Calu3 (cell line): ENCODE measurements at regions not wholly inside any gene's neighbourhood (a gene's known extent, or its start where the extent isn't known, plus 50 kb on each side); places are given as distances from the start of the nearest gene placed in this dataset.

ENCODE experiments used
- BruUV-seq: library from RNA; stranded (reverse); fragments of 400-500 nt; replicated peaks from 2 replicates; lab custom pipeline; 2021; lab: Mats Ljungman, UMichigan
- CTCF ChIA-PET: fragments of 300-600 bp; sonication (Branson Sonifier 250); formaldehyde crosslinking; loops from one replicate; lab custom pipeline; 2022; ENCODE audit warnings: antibody characterized with exemption; lab: Charles Lee
- DNase-seq: peaks from one replicate; pipeline ENCODE4 v3.0.0; 2022
- H3K27ac Mint-ChIP-seq: one replicate; pipeline ENCODE4 v1.8.0; 2022; ENCODE audit warnings: mixed read lengths; ENCODE audit not compliant: unreplicated experiment
- H3K27me3 Mint-ChIP-seq: one replicate; pipeline ENCODE4 v1.8.0; 2022; ENCODE audit warnings: mixed read lengths; ENCODE audit not compliant: unreplicated experiment
- H3K36me3 Mint-ChIP-seq: one replicate; pipeline ENCODE4 v1.8.0; 2022; ENCODE audit warnings: mild to moderate bottlenecking, moderate library complexity, mixed read lengths; ENCODE audit not compliant: insufficient read depth, unreplicated experiment
- H3K4me1 Mint-ChIP-seq: one replicate; pipeline ENCODE4 v1.8.0; 2022; ENCODE audit warnings: mild to moderate bottlenecking, low read depth, mixed read lengths; ENCODE audit not compliant: unreplicated experiment
- H3K4me3 Mint-ChIP-seq: one replicate; pipeline ENCODE4 v1.8.0; 2022; ENCODE audit warnings: mild to moderate bottlenecking, low read depth, moderate library complexity, mixed read lengths; ENCODE audit not compliant: unreplicated experiment
- H3K9me3 Mint-ChIP-seq: one replicate; pipeline ENCODE4 v1.8.0; 2022; ENCODE audit warnings: low read depth, mixed read lengths; ENCODE audit not compliant: unreplicated experiment
- CTCF ChIP-seq: fragments of 200-600 bp; IDR thresholded peaks from one replicate; pipeline ENCODE4 v1.8.0; 2022; ENCODE audit warnings: antibody characterized with exemption; ENCODE audit not compliant: unreplicated experiment
- intact Hi-C: fragments of 100-400 bp; cut with micrococcal nuclease; formaldehyde crosslinking; loops from one replicate; pipeline ENCODE4 v1.10.0; 2022; ENCODE audit not compliant: unreplicated experiment

DNA sequence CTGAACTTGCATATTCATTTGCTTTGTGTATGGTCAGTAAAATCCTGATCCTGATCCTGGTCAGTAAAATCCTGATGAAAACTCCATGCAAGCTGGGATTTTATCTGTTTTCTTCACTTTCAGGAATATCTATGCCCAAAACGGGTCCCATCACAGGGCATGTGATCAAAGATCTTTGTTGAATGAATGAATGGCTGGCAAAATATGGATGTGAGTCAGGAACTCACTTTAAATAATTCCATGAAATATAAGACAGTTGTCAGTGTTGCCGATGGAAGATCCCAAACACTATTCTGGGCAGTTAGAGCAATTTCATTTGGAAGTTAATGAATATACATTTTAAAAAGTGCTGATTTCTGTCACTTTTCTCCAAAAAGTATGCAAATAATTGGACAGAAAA, 598.4 kb downstream of the GBA3 start:
- TF ChIP-seq CTCF, result no peak
- no peaks in the 10 kb centered on the region for H3K27me3 Mint-ChIP-seq
- CTCF ChIA-PET, result no interaction called here

DNA sequence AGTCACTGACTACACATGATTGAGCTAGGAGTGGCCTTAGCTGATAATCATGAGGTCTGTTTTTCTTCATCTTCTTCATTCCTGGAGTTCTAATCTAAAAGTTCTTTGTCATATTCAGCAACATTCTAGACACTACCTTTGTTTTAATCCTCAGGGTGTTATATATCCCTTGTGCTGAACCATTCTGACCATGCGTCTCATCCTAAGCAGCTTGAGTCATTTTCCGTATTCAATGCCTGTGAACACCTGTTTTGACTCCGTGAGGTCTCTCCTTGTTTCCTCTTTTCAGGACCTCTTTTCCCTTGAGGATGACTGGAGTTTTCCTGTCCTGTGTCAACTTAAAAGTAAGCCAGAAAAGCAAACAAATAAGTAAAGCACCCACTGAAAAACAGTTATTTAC, 597.9 kb downstream of the GBA3 start:
- intact Hi-C loops, result no loop called here
- CTCF ChIA-PET, result interaction anchor here (0.5 kb wide), 1 partner anchor 546 kb away, joined by 4 read pairs; no protein-coding TSS in a partner anchor
- no peak for TF ChIP-seq CTCF
- H3K27me3 Mint-ChIP-seq, result no peaks in the 10 kb centered on the region
- H3K4me3 Mint-ChIP-seq, result no peak overlapping the region
- H3K9me3 Mint-ChIP-seq, result no peaks in the 10 kb centered on the region
- DNase-seq, result no peak
- no peaks in the 10 kb centered on the region for H3K36me3 Mint-ChIP-seq
- BruUV-seq, result no TSS peak
- no peak overlapping the region for H3K27ac Mint-ChIP-seq
- H3K4me1 Mint-ChIP-seq, result peaks cover 8% of the 10 kb centered on the region

More for the DNA sequence above, 598.4 kb downstream of the GBA3 start:
- no peaks in the 10 kb centered on the region for H3K9me3 Mint-ChIP-seq
- no peak overlapping the region for H3K4me3 Mint-ChIP-seq
- BruUV-seq, result no TSS peak
- no peak overlapping the region for H3K27ac Mint-ChIP-seq
- peaks cover 8% of the 10 kb centered on the region for H3K4me1 Mint-ChIP-seq
- DNase-seq, result no peak
- intact Hi-C loops, result no loop called here
- H3K36me3 Mint-ChIP-seq, result no peaks in the 10 kb centered on the region

- Mint-ChIP-seq H3K4me3 (no peak overlapping the region), H3K27me3 (no peaks in the 10 kb centered on the region), H3K4me1 (no peaks in the 10 kb centered on the region), H3K9me3 (peaks cover 2% of the 10 kb centered on the region), H3K27ac (no peak overlapping the region), H3K36me3 (no peaks in the 10 kb centered on the region)
- no peak for DNase-seq
- TF ChIP-seq CTCF, result no peak
- BruUV-seq, result no TSS peak
- CTCF ChIA-PET, result no interaction called here
- intact Hi-C loops, result no loop called here
Observed at GRCh38 chr4:23279377-23279986, 586.7 kb downstream of the GBA3 start.

GRCh38 chr4:23278845-23279244, 586.1 kb downstream of the GBA3 start:
- H3K27ac Mint-ChIP-seq, result no peak overlapping the region
- no peak overlapping the region for H3K4me3 Mint-ChIP-seq
- BruUV-seq, result no TSS peak
- TF ChIP-seq CTCF, result no peak
- no peak for DNase-seq
- CTCF ChIA-PET, result no interaction called here
- H3K36me3 Mint-ChIP-seq, result no peaks in the 10 kb centered on the region
- no peaks in the 10 kb centered on the region for H3K27me3 Mint-ChIP-seq
- H3K9me3 Mint-ChIP-seq, result peaks cover 2% of the 10 kb centered on the region
- intact Hi-C loops, result no loop called here
- H3K4me1 Mint-ChIP-seq, result no peaks in the 10 kb centered on the region
